RCC 7860 (cell line): ENCODE measurements at regions not wholly inside any gene's neighbourhood (a gene's known extent, or its start where the extent isn't known, plus 50 kb on each side); places are given as distances from the start of the nearest gene placed in this dataset.
"Not testable (repeated sequence)": the region's sequence is repeated elsewhere in the genome, so short reads cannot be mapped to it uniquely, and the experiment has no call there.

Experiments used
- DNase-seq: peaks from one replicate; pipeline ENCODE4 v3.0.0-alpha.2; 2015; ENCODE audit warnings: low spot score
- FAIRE-seq: peaks from 2 replicates; lab custom pipeline; 2012; peaks lifted over from hg19 to GRCh38; lab: Jason Lieb, UNC

- FAIRE-seq (no peak), DNase-seq (no peak)
These were observed 841.7 kb upstream of the ACVR2A start for GRCh38 chr2:147003081-147003480.

- FAIRE-seq (no peak), DNase-seq (no peak)
These were observed 842.6 kb upstream of the ACVR2A start for GRCh38 chr2:147002256-147002655.

- no peak for FAIRE-seq
- no peak for DNase-seq
These were observed 843.8 kb upstream of the ACVR2A start for GRCh38 chr2:147001061-147001460.

GRCh38 chr2:147000151-147000550, 844.7 kb upstream of the ACVR2A start:
- not testable (repeated sequence) for FAIRE-seq, DNase-seq

GRCh38 chr2:146997945-146998344, 846.9 kb upstream of the ACVR2A start:
- FAIRE-seq (no peak), DNase-seq (no peak)

DNA sequence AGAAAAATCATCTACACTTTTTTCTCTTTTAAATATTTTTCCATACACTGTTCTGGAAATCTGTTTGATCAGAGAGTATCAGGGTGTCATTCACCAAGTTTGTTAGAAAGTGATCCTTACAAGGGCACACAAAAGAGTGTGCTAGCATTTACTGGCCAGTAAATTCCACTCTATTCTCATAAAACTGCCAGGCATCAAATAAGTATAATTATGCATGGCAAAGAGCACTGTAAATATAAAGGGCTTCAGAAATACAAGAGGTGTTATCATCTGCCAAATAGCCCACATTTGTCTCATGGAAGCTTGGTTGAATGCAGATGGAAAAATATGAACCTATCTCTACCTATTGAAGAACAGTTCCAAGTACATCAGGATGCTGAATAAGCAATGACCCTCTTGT, 847.3 kb upstream of the ACVR2A start:
- no peak for FAIRE-seq
- no peak for DNase-seq

DNA sequence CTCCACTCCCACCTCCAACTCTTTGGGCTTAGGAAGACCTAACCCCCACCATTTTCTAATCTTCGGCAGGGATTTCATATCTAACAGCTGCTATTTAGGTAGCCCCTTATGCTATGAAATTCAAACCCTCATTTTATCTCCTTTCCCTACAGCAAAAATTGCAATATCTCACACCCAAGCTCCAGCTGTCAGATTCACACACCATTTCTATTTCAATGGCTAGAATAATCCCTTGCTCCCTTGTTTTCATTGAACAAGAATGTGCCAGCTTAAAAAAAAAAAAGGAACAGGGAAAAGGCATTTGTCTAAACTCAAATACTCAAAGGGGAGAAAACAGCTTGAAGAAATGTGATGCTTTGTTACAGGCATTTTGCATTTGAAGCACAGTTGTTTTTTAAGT, 850.6 kb upstream of the ACVR2A start:
- DNase-seq (no peak), FAIRE-seq (no peak)

DNA sequence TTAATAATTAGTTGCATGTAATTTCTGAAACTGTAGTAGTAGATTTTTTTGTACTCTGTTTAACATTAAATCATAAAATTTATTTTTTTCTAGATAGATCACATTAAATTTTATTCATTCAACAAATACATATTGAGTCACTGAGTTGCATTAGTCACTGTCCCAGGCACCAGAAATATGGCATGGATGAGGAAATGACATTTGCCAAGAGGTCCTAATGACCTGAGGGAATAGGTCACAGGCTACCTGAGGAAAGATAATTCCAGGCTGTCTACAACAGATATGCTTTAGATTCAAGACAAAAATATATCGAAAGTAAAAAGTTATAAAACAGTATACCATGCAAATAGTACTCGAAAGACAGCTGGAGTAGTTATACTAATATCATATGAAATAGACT, 852.4 kb upstream of the ACVR2A start:
- FAIRE-seq (no peak), DNase-seq (no peak)

- DNase-seq (no peak), FAIRE-seq (no peak)
These were observed 852.8 kb upstream of the ACVR2A start for GRCh38 chr2:146992057-146992456.

DNA sequence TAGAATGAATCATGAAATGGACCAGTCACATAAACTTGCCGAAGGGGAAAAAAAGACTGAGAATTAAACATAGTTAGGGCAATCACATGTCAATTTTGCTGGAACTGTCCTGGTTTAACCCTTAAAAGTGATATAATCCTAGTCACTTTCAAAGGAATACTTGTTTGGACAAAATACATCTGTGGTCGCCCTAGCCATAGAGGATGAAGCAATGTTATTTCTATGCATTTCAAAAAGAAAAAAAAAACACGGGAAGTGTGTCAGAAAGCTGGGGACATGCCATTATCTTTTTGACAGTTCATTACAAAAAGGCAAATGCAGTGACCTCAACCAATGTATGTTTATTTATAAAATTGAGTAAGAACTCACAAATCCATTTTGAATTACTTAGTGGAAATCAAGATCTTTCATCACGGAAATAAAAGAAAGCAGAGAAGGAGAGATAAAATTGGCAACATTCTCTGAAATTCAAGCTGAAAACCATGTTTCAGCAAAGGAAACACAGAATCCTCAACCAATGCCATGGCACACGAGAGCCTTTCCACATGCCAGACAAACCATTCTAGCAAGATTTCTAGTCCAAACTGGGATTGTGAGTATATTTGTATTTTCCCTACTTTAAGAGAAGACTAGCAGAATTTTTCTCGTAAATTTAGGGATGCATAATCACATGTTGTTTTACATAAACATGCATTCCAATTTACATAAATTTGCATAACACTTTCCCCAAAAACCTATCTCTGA, 854.3 kb upstream of the ACVR2A start:
- DNase-seq (no peak), FAIRE-seq (no peak)

DNA sequence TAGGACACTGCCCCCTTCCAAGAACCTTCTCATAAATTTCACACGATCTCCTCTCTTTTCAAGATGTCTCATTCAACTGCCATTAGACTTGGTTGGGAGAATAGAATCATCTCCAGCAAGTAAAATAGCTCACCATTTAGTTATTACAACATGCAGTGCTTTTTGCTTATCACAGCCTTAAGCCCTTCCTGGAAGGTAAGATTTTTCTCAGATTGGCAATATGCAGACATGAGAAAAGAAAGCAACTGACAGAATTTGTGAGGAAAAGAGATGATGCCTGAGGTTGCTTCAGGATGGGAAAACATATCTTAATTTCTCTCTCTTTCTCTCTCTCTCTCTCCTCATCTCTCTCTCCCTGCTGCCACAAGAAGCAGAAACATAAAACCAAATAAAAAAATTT, 855.1 kb upstream of the ACVR2A start:
- no peak for FAIRE-seq

GRCh38 chr2:146987996-146988395, 856.8 kb upstream of the ACVR2A start:
- FAIRE-seq: no peak

More for the DNA sequence above, 855.1 kb upstream of the ACVR2A start:
- no peak for DNase-seq

GRCh38 chr2:146986161-146986560, 858.7 kb upstream of the ACVR2A start:
- FAIRE-seq: no peak
- no peak for DNase-seq

More at GRCh38 chr2:146987996-146988395, 856.8 kb upstream of the ACVR2A start:
- no peak for DNase-seq

DNA sequence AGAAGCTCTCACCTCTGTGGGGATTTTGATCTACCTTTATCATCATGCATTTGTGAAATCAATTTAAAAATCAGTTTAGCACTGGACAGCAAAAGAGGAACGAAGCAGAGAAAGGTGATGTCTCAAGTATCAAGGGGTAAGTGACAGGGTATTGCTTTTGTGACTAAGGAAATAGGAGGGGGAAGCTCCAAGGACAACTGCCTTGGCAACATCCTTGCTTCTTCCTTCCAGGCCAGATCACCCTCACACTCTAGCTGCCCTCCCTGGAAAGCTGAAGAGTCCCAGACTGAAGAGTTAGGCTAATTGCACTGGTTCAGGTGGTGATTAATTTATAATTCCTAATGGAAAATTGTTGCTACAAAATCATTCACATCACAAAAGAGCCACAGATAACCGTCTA, 859.1 kb upstream of the ACVR2A start:
- FAIRE-seq: no peak
- DNase-seq: no peak

- DNase-seq (no peak), FAIRE-seq (no peak)
These were observed 860.8 kb upstream of the ACVR2A start for GRCh38 chr2:146984014-146984413.

DNA sequence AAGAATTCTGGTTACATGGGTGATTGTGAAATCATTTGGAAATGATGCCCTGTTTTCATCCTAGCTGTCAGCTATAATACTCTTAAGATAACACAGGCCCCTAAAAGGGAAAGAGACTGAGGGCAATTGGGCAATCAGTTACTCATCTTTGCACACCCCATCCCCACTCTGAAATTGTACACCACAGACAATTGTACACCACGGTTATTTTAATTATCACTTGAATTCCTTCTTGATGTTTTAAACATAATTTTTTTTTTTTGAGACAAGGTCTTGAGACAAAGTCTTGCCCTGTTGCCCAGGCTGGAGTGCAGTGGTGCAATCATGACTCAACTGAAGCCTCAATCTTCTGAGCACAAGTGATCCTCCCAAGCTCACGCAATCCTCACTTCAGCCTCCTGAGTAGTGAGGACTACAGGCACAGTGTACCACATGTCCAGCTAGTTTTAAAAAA, 862.4 kb upstream of the ACVR2A start:
- DNase-seq: no peak
- no peak for FAIRE-seq

DNA sequence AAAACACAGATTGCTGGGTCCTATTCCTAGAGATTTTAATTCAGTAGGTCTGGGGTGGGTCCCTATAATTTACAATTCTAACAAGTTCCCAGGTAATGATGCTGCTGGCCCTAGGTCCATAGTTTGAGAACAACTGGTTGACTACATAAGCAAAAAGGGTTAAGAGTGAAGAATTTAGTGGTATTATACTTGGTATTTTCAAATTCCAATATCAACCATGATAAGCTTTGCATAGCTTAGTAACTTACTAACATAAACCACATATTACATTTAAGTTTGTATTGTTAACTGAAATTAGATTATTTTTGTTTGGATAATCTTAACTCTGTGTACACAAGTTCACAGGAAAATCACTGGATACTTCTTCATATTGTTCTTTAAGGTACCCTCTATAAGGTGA, 862.9 kb upstream of the ACVR2A start:
- no peak for DNase-seq
- FAIRE-seq: no peak

DNA sequence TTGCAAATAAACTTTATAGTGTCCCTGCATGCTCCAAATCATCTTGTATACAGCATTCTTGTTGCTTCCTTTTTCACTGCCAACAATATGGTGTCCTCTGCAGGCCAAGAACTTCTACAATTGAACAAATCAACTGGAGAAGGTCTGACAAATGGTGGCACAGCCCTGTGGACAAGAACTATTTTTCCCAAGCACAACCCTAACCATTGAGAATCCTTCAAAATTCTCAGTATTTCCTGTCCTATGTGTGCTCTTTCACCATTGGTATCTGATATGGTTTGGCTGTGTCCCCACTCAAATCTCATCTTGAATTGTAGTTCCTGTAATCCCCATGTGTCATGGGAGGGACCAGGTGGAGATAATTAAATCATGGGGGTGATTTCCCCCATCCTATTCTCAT, 865.1 kb upstream of the ACVR2A start:
- FAIRE-seq (no peak), DNase-seq (no peak)

DNA sequence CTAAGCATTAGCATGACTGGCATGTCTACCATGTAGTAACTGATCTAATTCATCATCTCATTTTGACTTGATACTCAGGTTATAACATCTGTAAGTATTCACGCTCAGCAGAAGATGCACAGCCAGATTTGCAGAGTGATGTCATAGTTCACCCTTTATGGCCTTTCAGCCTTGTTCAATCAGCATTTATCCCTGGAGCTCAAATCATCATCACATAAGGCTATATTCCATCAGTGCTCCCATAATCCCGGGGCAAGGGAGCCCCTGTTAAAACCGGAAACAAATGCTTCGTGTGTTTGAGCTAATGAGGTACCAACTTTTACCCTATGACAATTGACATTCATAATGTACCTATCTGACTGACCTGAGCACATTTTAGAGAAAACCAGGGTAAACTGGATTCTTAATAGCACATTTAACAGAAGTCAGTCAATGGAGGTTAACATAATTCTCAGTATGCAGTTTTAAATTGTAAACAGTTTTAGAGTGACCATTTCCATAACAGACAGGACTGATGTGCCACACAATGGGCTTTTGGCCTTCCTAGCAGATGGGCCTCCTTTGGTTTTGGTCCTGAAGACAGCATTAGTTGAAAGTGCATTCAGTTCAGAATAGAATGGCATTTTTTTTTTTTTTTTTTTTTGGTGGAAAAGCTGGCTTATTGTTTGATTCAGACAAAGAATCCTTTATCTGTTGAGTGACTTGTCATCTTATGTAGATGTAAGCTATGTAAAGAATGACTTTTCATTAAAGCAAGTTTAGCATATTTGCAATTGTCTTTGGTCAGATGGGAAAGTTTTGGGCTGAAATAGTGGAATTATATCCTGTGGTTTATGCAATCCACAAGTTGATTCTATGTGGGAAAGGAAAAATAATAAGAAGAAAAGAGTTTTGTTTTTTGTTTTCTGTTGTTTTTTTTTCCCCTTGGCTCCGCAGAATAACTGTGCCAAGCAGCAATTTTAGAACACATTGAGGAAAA, 866.0 kb upstream of the ACVR2A start:
- FAIRE-seq (no peak), DNase-seq (no peak)

GRCh38 chr2:146970981-146971380, 873.8 kb upstream of the ACVR2A start:
- not testable (repeated sequence) for FAIRE-seq

DNA sequence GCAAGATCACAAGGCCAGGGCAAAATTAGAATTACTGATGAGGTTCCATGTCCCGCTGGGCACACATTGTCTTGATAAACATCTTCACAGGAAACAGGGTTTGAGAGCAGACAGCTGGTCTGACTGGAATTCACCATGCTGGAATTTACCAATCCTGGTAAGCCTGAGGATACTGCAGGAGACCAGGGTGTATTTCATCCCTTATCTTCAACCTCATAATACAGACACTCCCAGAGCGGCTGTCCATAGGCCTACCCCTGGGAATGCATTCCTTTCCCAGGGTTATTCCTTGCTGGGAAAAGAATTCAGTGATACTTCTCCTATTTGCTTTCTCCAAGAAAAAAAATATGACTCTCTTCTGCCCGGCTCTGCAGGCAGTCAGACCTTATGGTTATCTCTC, 875.1 kb upstream of the ACVR2A start:
- not testable (repeated sequence) for DNase-seq, FAIRE-seq

More at GRCh38 chr2:146970981-146971380, 873.8 kb upstream of the ACVR2A start:
- not testable (repeated sequence) for DNase-seq

- FAIRE-seq: no peak
These were observed 880.3 kb upstream of the ACVR2A start for GRCh38 chr2:146964494-146964893.

More at GRCh38 chr2:146964494-146964893, 880.3 kb upstream of the ACVR2A start:
- DNase-seq: no peak
